A549 (cell line): ENCODE measurements at regions not wholly inside any gene's neighbourhood (a gene's known extent, or its start where the extent isn't known, plus 50 kb on each side); places are given as distances from the start of the nearest gene placed in this dataset.

Source experiments
- ATAC-seq, 2 experiments: fragments of 200-7000 bp in 1 of 2; fragments of >200 bp in 1 of 2; cut with Nextera tagmentation in 1 of 2; cut with Tn5 transposase in 1 of 2; 3 replicates each; pipeline versions ENCODE4 v1.8.0 to v1.9.1; 2018 to 2020; ENCODE audit warnings: mild to moderate bottlenecking in 1 of 2, moderate library complexity in 1 of 2
- CTCF ChIA-PET: fragments of 300-600 bp; sonication (Branson Sonifier 250); formaldehyde crosslinking; extraction: SDS; loops from one replicate; lab custom pipeline; 2021; ENCODE audit warnings: antibody characterized with exemption, inconsistent platforms; lab: Yijun Ruan, JAX
- POLR2A ChIA-PET: fragments of 350-600 bp; formaldehyde crosslinking; extraction: SDS; loops from one replicate; lab custom pipeline; 2021; ENCODE audit warnings: antibody characterized with exemption, inconsistent platforms; lab: Yijun Ruan, JAX
- DNase-seq, 2 experiments: peaks; one replicate each; pipeline versions ENCODE4 v3.0.0 to v3.0.0-alpha.2; 2011 to 2016; ENCODE audit warnings: low read depth in 1 of 2, low spot score in 1 of 2
- FAIRE-seq: peaks from 2 replicates; lab custom pipeline; 2011; peaks lifted over from hg19 to GRCh38; lab: Jason Lieb, UNC
- H3K27ac ChIP-seq, 2 experiments: fragments of >200 bp; sonication (Bioruptor Twin); formaldehyde crosslinking; 3 replicates each; pipeline ENCODE4 v1.5.1; 2016 to 2017
- H3K4me1 ChIP-seq: fragments of >200 bp; sonication (Bioruptor Twin); formaldehyde crosslinking; 3 replicates; pipeline ENCODE4 v1.6.1; 2016
- H3K4me2 ChIP-seq: fragments of >200 bp; sonication (Bioruptor Twin); formaldehyde crosslinking; 3 replicates; pipeline ENCODE4 v1.6.1; 2016
- H3K4me3 ChIP-seq: fragments of >200 bp; sonication (Bioruptor Twin); formaldehyde crosslinking; 3 replicates; pipeline ENCODE4 v1.5.1; 2016
- H3K9me3 ChIP-seq: fragments of >200 bp; sonication (Bioruptor Twin); formaldehyde crosslinking; 3 replicates; pipeline ENCODE4 v1.6.1; 2016
- BHLHE40 ChIP-seq: IDR thresholded peaks from 2 replicates; pipeline ENCODE4 v1.6.1; 2012; ENCODE audit warnings: low read depth, low read length, inconsistent platforms
- CBX2 ChIP-seq: fragments of 200-600 bp; sonication (generic); IDR thresholded peaks from 2 replicates; pipeline ENCODE4 v1.6.1; 2016; ENCODE audit warnings: low read depth, mild to moderate bottlenecking, borderline replicate concordance
- CEBPB ChIP-seq, 2 experiments: fragments of >200 bp in 1 of 2; sonication (Bioruptor Twin) in 1 of 2; formaldehyde crosslinking in 1 of 2; IDR thresholded peaks; 2 replicates each; pipeline ENCODE4 v1.6.1; 2012 to 2016
- EP300 ChIP-seq, 2 experiments: fragments of >200 bp; sonication (Bioruptor Twin); formaldehyde crosslinking; IDR thresholded peaks; 2 replicates in 1 of 2; 3 replicates in 1 of 2; pipeline ENCODE4 v1.6.1; 2016 to 2017
- ESRRA ChIP-seq: fragments of 150-350 bp; IDR thresholded peaks from 2 replicates; pipeline ENCODE4 v1.6.1; 2014; ENCODE audit warnings: mild to moderate bottlenecking, low read length, borderline replicate concordance
- FOSL2 ChIP-seq, 2 experiments: fragments of 450-650 bp in 1 of 2; fragments of >200 bp in 1 of 2; sonication (Bioruptor Twin) in 1 of 2; formaldehyde crosslinking; IDR thresholded peaks; 2 replicates each; pipeline versions ENCODE4 v1.5.0 to v1.6.1; 2016 to 2020; ENCODE audit warnings: mild to moderate bottlenecking in 1 of 2, moderate library complexity in 1 of 2
- FOXS1 ChIP-seq: fragments of 250-450 bp; sonication (Bioruptor Pico); IDR thresholded peaks from 2 replicates; pipeline ENCODE4 v1.5.0; 2020; ENCODE audit warnings: mild to moderate bottlenecking, moderate library complexity
- HDAC2 ChIP-seq: fragments of 200-600 bp; sonication (generic); IDR thresholded peaks from 2 replicates; pipeline ENCODE4 v1.6.1; 2016
- HMGXB4 ChIP-seq: fragments of 250-450 bp; sonication (Bioruptor Pico); IDR thresholded peaks from 2 replicates; pipeline ENCODE4 v1.5.0; 2021; ENCODE audit warnings: mild to moderate bottlenecking, moderate library complexity, borderline replicate concordance
- HOXB5 ChIP-seq: fragments of 250-450 bp; sonication (Bioruptor Pico); IDR thresholded peaks from 2 replicates; pipeline ENCODE4 v1.5.0; 2020; ENCODE audit warnings: mild to moderate bottlenecking, moderate library complexity
- KDM5A ChIP-seq: fragments of 200-600 bp; sonication (generic); IDR thresholded peaks from 2 replicates; pipeline ENCODE4 v1.6.1; 2016; ENCODE audit warnings: antibody characterized with exemption, mild to moderate bottlenecking
- MAFK ChIP-seq: fragments of 450-650 bp; IDR thresholded peaks from 2 replicates; pipeline ENCODE4 v1.6.1; 2014; ENCODE audit not compliant: partially characterized antibody
- MAZ ChIP-seq: fragments of 150-350 bp; IDR thresholded peaks from 2 replicates; pipeline ENCODE4 v1.6.1; 2014; ENCODE audit warnings: antibody characterized with exemption, low read depth, low read length, borderline replicate concordance
- MYC ChIP-seq: IDR thresholded peaks from 2 replicates; pipeline ENCODE4 v1.6.1; 2012; ENCODE audit warnings: mild to moderate bottlenecking, inconsistent platforms, low read length, improper control_type of control experiment, borderline replicate concordance
- NFE2L2 ChIP-seq: fragments of 150-350 bp; conservative IDR thresholded peaks from 2 replicates; pipeline ENCODE4 v1.6.1; 2014; ENCODE audit warnings: low read length
- PBX3 ChIP-seq: IDR thresholded peaks from 2 replicates; pipeline ENCODE4 v1.6.1; 2012
- PHF8 ChIP-seq: fragments of 200-600 bp; sonication (generic); IDR thresholded peaks from 2 replicates; pipeline ENCODE4 v1.6.1; 2016; ENCODE audit warnings: low read depth, mild to moderate bottlenecking, antibody characterized with exemption, moderate library complexity, borderline replicate concordance
- POLR2AphosphoS2 ChIP-seq: conservative IDR thresholded peaks from 2 replicates; pipeline ENCODE4 v1.6.1; 2012; ENCODE audit warnings: low read length, improper control_type of control experiment, inconsistent platforms
- RAD21 ChIP-seq, 2 experiments: fragments of >200 bp in 1 of 2; sonication (Bioruptor Twin) in 1 of 2; formaldehyde crosslinking in 1 of 2; IDR thresholded peaks in 1 of 2; conservative IDR thresholded peaks in 1 of 2; 2 replicates in 1 of 2; 3 replicates in 1 of 2; pipeline ENCODE4 v1.6.1; 2012 to 2018; ENCODE audit warnings: inconsistent platforms in 1 of 2
- RCOR1 ChIP-seq: fragments of 150-350 bp; IDR thresholded peaks from 2 replicates; pipeline ENCODE4 v1.6.1; 2014; ENCODE audit warnings: antibody characterized with exemption, low read length, low read depth
- REST ChIP-seq: fragments of 200-600 bp; sonication (generic); IDR thresholded peaks from 2 replicates; pipeline ENCODE4 v1.6.1; 2016; ENCODE audit warnings: antibody characterized with exemption, mild to moderate bottlenecking, moderate library complexity
- RFX5 ChIP-seq: fragments of 450-650 bp; IDR thresholded peaks from 2 replicates; pipeline ENCODE4 v1.7.1; 2014; ENCODE audit warnings: antibody characterized with exemption, mild to moderate bottlenecking, moderate library complexity
- RNF2 ChIP-seq: fragments of 200-600 bp; sonication (generic); IDR thresholded peaks from 2 replicates; pipeline ENCODE4 v1.6.1; 2016; ENCODE audit warnings: low read depth, mild to moderate bottlenecking, antibody characterized with exemption, moderate library complexity, borderline replicate concordance
- TFCP2L1 ChIP-seq: fragments of 250-450 bp; sonication (Bioruptor Pico); IDR thresholded peaks from 2 replicates; pipeline ENCODE4 v1.5.0; 2021; ENCODE audit warnings: mild to moderate bottlenecking
- USF2 ChIP-seq: fragments of 450-650 bp; IDR thresholded peaks from 2 replicates; pipeline ENCODE4 v1.6.1; 2014; ENCODE audit warnings: antibody characterized with exemption
- ZC3H11A ChIP-seq: fragments of 450-650 bp; IDR thresholded peaks from 2 replicates; pipeline ENCODE4 v1.6.1; 2014; ENCODE audit warnings: antibody characterized with exemption, mild to moderate bottlenecking
- ZNF302 ChIP-seq: fragments of 250-450 bp; sonication (Bioruptor Pico); IDR thresholded peaks from 2 replicates; pipeline ENCODE4 v1.9.0; 2021; ENCODE audit warnings: inconsistent platforms, mild to moderate bottlenecking, moderate library complexity
- ZSCAN20 ChIP-seq: fragments of 250-450 bp; sonication (Bioruptor Pico); IDR thresholded peaks from 2 replicates; pipeline ENCODE4 v1.8.0; 2022; ENCODE audit warnings: mild to moderate bottlenecking, moderate library complexity
- WGBS: methylation state at CpG from one replicate; pipeline ENCODE4 v1.1.6; 2017; ENCODE audit errors: missing lambda C conversion rate; 5-methylcytosine and 5-hydroxymethylcytosine counted together

GRCh38 chr3:124229836-124230235 is 237.9 kb upstream of the ROPN1 start:
- ChIA-PET POLR2A (no interaction called here), CTCF (interaction anchor here (0.9 kb wide), 1 partner anchor 14 kb away, joined by 3 read pairs; no protein-coding TSS in a partner anchor)
- no peak for FAIRE-seq

GRCh38 chr3:124230432-124230831 is 238.5 kb upstream of the ROPN1 start:
- no peak for DNase-seq
- FAIRE-seq = no peak
- ChIA-PET CTCF (interaction anchor here (0.9 kb wide), 1 partner anchor 15 kb away, joined by 3 read pairs; no protein-coding TSS in a partner anchor), POLR2A (no interaction called here)
- H3K27ac ChIP-seq = no peak overlapping the region
- H3K4me3 ChIP-seq = no peak overlapping the region
- ATAC-seq = no peak
- H3K4me2 ChIP-seq = no peak overlapping the region
- 38% methylated on average over 6 of the region's 6 CpGs for WGBS
- TF ChIP-seq USF2 (no peak), FOXS1 (CRISPR knock-in tag) (no peak), RNF2 (no peak), CBX2 (no peak), RFX5 (no peak), POLR2AphosphoS2 (no peak), KDM5A (no peak), HMGXB4 (CRISPR knock-in tag) (no peak), TFCP2L1 (CRISPR knock-in tag) (no peak), ZC3H11A (no peak), HDAC2 (no peak), ESRRA (no peak), ZSCAN20 (no peak)
- H3K9me3 ChIP-seq = no peaks in the 10 kb centered on the region
- no peaks in the 10 kb centered on the region for H3K4me1 ChIP-seq

More at GRCh38 chr3:124229836-124230235, 237.9 kb upstream of the ROPN1 start:
- Histone ChIP-seq H3K4me2 (no peak overlapping the region), H3K4me3 (no peak overlapping the region), H3K27ac (no peak overlapping the region), H3K4me1 (no peaks in the 10 kb centered on the region), H3K9me3 (no peaks in the 10 kb centered on the region)
- 28% methylated on average over 2 of the region's 2 CpGs for WGBS
- no peak for DNase-seq
- no peak for TF ChIP-seq PBX3
- no peak for TF ChIP-seq BHLHE40
- TF ChIP-seq CEBPB (IDR thresholded peaks at IDR 0.05) = no peak
- TF ChIP-seq NFE2L2 = no peak
- TF ChIP-seq MAFK = no peak
- no peak for TF ChIP-seq FOSL2 (IDR thresholded peaks at IDR 0.05)
- TF ChIP-seq FOSL2 (CRISPR knock-in tag; IDR thresholded peaks at IDR 0.05) = no peak
- TF ChIP-seq RNF2 = no peak
- TF ChIP-seq FOXS1 (CRISPR knock-in tag) = no peak
- TF ChIP-seq PHF8 = no peak
- no peak for TF ChIP-seq TFCP2L1 (CRISPR knock-in tag)
- no peak for TF ChIP-seq HOXB5
- TF ChIP-seq MYC = no peak
- no peak for TF ChIP-seq REST
- no peak for TF ChIP-seq CBX2
- TF ChIP-seq RAD21 (conservative IDR thresholded peaks at IDR 0.05 in 1 of 2, IDR thresholded peaks at IDR 0.05 in 1 of 2) = no peak
- no peak for TF ChIP-seq MAZ
- TF ChIP-seq EP300 (IDR thresholded peaks at IDR 0.05) = no peak
- TF ChIP-seq RCOR1 = no peak
- TF ChIP-seq ZNF302 (CRISPR knock-in tag) = no peak
- no peak for ATAC-seq
